Ovary (tissue), 7 donors: ENCODE measurements at regions not wholly inside any gene's neighbourhood (a gene's known extent, or its start where the extent isn't known, plus 50 kb on each side); places are given as distances from the start of the nearest gene placed in this dataset.
"Not testable (repeated sequence)": the region's sequence is repeated elsewhere in the genome, so short reads cannot be mapped to it uniquely, and the experiment has no call there.

Experiments used
- DNase-seq, 5 donors: peaks; one replicate each; pipeline ENCODE4 v3.0.0-alpha.2; 2019 to 2020
- H3K27ac ChIP-seq, 2 donors: fragments of 200-600 bp; one replicate each; pipeline versions ENCODE4 v1.5.1 to v1.8.0; 2019 to 2022
- H3K27me3 ChIP-seq: fragments of 200-600 bp; one replicate; pipeline ENCODE4 v1.8.0; 2022
- H3K36me3 ChIP-seq: fragments of 200-600 bp; sonication (generic); one replicate; pipeline ENCODE4 v1.5.1; 2019
- H3K4me1 ChIP-seq: one replicate; pipeline ENCODE4 v1.8.1; 2013; ENCODE audit warnings: mild to moderate bottlenecking, moderate library complexity; ENCODE audit not compliant: insufficient read depth
- H3K4me3 ChIP-seq: fragments of 200-600 bp; sonication (generic); one replicate; pipeline ENCODE4 v1.5.1; 2017
- H3K9me3 ChIP-seq, 2 donors: fragments of 200-600 bp in 1 of 2; sonication (generic) in 1 of 2; one replicate each; pipeline versions ENCODE4 v1.5.1 to v1.8.1; 2013 to 2019; ENCODE audit warnings: mild to moderate bottlenecking in 1 of 2, moderate library complexity in 1 of 2
- EP300 ChIP-seq: sonication (generic); formaldehyde crosslinking; IDR thresholded peaks from one replicate; pipeline ENCODE4 v1.6.1; 2017; ENCODE audit warnings: antibody characterized with exemption
- POLR2A ChIP-seq: fragments of 450-650 bp; IDR thresholded peaks from one replicate; pipeline ENCODE4 v1.6.1; 2017; ENCODE audit warnings: antibody characterized with exemption, mild to moderate bottlenecking, moderate library complexity
- WGBS, 3 donors: extraction: QIAGEN DNeasy Blood & Tissue Kit in 1 of 3; methylation state at CpG; one replicate each; pipeline versions ENCODE4 v1.1.5 to v1.1.7; 2013 to 2017; 5-methylcytosine and 5-hydroxymethylcytosine counted together
- intact Hi-C, 4 donors: fragments of 100-400 bp; cut with DNase I; formaldehyde crosslinking; loops; one replicate each; pipeline versions ENCODE4 v1.11.0 to v1.15.1; 2022 to 2023
- TF ChIP-seq, protein P1 (sequence below), 3 donors: fragments of 450-650 bp in 2 of 3; fragments of 200-600 bp in 1 of 3; IDR thresholded peaks; one replicate each; pipeline versions ENCODE4 v1.5.1 to v1.8.0; 2016 to 2022; ENCODE audit warnings: antibody characterized with exemption in 3 of 3, mild to moderate bottlenecking in 1 of 3
- donor health status: DM: no; HTN: no; CAD: no; lungs with moderate emphysema.
- donor health status: DM: no; HTN: no; CAD: no.
- donor health status: Bipolar disorder and iron deficiency.
- donor health status: DM: no; HTN: no; CAD: no.
- donor health status: DM: yes; HTN: yes; CAD: no.

DNA sequence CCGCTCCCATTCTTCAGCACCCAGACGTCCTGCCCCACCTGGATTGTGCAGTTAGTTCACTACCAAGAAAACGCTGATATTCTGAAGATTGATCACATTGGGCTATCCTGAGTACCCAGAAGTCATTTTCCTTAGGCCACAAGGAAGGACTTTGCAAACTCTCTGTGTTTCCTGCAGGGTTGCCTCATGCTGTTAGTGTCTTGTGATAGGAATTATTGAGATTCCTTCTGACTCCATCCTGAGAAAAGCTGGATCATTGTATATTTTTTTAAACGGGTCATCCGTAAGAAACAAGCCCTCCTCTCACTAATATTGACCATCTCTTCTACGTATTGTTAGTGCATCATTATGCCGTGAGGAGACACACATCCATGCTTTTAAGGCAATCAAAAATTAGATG is 96.0 kb upstream of the DAPK1 start:
- intact Hi-C loops: no loop called here
- TF ChIP-seq EP300 (no peak), POLR2A (no peak)
- TF ChIP-seq, protein P1, sequence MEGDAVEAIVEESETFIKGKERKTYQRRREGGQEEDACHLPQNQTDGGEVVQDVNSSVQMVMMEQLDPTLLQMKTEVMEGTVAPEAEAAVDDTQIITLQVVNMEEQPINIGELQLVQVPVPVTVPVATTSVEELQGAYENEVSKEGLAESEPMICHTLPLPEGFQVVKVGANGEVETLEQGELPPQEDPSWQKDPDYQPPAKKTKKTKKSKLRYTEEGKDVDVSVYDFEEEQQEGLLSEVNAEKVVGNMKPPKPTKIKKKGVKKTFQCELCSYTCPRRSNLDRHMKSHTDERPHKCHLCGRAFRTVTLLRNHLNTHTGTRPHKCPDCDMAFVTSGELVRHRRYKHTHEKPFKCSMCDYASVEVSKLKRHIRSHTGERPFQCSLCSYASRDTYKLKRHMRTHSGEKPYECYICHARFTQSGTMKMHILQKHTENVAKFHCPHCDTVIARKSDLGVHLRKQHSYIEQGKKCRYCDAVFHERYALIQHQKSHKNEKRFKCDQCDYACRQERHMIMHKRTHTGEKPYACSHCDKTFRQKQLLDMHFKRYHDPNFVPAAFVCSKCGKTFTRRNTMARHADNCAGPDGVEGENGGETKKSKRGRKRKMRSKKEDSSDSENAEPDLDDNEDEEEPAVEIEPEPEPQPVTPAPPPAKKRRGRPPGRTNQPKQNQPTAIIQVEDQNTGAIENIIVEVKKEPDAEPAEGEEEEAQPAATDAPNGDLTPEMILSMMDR (IDR thresholded peaks at IDR 0.05): no peak
- H3K27ac ChIP-seq: no peak overlapping the region
- DNase-seq: no peak
- no peaks in the 10 kb centered on the region for H3K9me3 ChIP-seq
- H3K4me3 ChIP-seq: no peak overlapping the region
- no peaks in the 10 kb centered on the region for H3K36me3 ChIP-seq
- WGBS, 3 donors: 89 to 91% (median 89%) methylated on average over 7 of the region's 7 CpGs
- H3K4me1 ChIP-seq: peaks cover 6% of the 10 kb centered on the region
- no peaks in the 10 kb centered on the region for H3K27me3 ChIP-seq

DNA sequence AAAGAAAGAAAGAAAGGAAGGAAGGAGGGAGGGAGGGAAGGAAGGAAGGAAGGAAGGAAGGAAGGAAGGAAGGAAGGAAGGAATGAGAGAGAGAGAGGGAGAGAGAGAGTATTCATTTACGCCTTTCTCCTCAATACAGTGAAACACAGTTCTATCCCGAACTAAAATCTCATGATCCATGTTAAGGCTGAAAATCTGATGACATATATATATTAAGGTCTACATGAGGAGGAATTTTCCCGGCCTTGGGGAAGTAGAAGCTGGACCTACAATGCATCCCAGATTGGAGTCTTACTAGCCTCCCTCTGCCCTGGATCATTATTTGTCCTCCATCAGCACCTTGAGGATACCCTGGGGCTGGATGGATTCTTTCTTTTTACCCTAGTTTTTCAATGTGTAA is 95.1 kb upstream of the DAPK1 start:
- no peaks in the 10 kb centered on the region for H3K36me3 ChIP-seq
- H3K27me3 ChIP-seq: no peaks in the 10 kb centered on the region
- no peaks in the 10 kb centered on the region for H3K9me3 ChIP-seq
- H3K4me1 ChIP-seq: peaks cover 6% of the 10 kb centered on the region
- 93 to 96% (median 95%) methylated on average over 3 of the region's 3 CpGs for WGBS, 3 donors
- H3K27ac ChIP-seq: no peak overlapping the region
- DNase-seq: no peak
- TF ChIP-seq POLR2A: no peak
- TF ChIP-seq, protein P1 (IDR thresholded peaks at IDR 0.05): no peak
- TF ChIP-seq EP300: no peak
- intact Hi-C loops: no loop called here
- no peak overlapping the region for H3K4me3 ChIP-seq

DNA sequence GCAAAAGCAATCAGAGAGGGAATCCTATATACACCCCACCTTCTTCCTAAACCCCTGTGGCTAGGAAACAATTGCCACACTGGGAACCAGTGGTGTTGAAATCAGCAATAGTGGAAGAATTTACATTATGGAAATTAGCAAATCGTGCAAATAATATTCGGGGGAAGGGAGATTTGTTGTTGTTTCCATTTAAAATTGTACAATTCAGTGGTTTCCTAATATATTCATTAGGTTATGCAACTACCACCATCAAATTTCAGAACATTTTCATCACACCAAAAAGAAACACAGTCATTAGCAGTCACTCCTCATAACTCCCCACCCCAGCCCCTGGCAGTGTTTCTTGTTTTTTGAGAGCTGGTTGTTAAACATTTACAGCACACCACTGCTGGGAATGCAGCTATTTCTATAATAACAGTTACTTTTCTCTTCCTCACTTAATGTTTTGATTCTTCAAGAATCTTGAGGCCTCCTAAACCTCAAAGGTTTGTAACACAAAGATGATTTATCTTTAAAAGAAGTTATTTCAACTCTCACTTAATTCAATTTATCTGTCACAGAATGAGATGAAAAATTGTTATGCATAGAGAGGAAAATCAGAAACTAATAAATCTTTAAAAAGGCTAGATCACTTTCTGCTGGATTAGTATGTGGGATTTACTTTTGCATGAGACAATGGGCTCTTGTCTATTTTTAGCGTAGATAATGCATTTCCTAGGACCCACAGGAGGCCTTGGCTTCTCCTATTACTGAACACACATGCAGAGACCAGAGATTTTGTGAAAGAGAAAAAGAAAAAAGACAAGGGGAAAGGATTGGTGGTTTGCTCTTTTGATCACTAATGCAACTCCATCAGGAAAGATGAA is 91.8 kb upstream of the DAPK1 start:
- Histone ChIP-seq H3K4me3 (no peak overlapping the region), H3K4me1 (peaks cover 6% of the 10 kb centered on the region), H3K9me3 (no peaks in the 10 kb centered on the region), H3K36me3 (no peaks in the 10 kb centered on the region), H3K27ac (no peak overlapping the region), H3K27me3 (no peaks in the 10 kb centered on the region)
- DNase-seq: peak in 2 of 5 donors; percentile 18 to 84
- intact Hi-C loops: no loop called here
- TF ChIP-seq, protein P1 (IDR thresholded peaks at IDR 0.05): no peak
- TF ChIP-seq POLR2A: no peak
- no peak for TF ChIP-seq EP300
- WGBS, 3 donors: 53 to 57% (median 56%) methylated on average over 3 of the region's 3 CpGs

DNA sequence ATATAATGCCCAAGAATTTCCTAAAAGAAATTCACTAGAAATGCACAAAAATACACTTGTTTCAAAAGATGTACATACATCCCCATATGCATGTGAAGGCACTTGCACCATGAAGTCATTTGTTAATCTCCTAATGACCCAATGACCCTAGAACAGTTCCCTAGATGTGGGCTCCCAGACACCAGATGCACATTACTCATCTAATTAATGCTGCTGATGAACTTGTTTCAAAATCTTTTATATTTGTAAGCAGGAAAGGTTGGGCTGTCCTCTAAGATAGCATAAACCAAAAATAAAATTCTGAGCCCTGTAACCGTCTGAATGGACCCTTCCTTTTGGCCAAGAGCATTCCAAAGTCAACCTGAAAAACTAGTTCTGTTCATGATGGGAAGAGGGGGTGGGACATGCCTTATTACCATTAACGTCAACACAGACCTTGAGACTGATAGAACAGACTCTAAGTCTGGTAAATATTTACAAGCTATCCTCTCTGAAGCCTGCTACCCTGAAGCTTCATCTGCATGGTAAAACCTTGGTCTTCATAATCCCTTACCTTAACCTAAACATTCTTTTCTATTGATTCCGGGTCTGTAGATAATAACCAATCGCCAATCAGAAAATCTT is 91.0 kb upstream of the DAPK1 start:
- DNase-seq: no peak
- 20 to 46% (median 26%) methylated on average over 4 of the region's 4 CpGs for WGBS, 3 donors
- Histone ChIP-seq H3K9me3 (no peaks in the 10 kb centered on the region), H3K36me3 (no peaks in the 10 kb centered on the region), H3K27ac (no peak overlapping the region), H3K4me1 (peaks cover 6% of the 10 kb centered on the region), H3K4me3 (no peak overlapping the region), H3K27me3 (no peaks in the 10 kb centered on the region)
- TF ChIP-seq, protein P1 (IDR thresholded peaks at IDR 0.05): no peak
- no peak for TF ChIP-seq POLR2A
- TF ChIP-seq EP300: no peak
- intact Hi-C loops: no loop called here

DNA sequence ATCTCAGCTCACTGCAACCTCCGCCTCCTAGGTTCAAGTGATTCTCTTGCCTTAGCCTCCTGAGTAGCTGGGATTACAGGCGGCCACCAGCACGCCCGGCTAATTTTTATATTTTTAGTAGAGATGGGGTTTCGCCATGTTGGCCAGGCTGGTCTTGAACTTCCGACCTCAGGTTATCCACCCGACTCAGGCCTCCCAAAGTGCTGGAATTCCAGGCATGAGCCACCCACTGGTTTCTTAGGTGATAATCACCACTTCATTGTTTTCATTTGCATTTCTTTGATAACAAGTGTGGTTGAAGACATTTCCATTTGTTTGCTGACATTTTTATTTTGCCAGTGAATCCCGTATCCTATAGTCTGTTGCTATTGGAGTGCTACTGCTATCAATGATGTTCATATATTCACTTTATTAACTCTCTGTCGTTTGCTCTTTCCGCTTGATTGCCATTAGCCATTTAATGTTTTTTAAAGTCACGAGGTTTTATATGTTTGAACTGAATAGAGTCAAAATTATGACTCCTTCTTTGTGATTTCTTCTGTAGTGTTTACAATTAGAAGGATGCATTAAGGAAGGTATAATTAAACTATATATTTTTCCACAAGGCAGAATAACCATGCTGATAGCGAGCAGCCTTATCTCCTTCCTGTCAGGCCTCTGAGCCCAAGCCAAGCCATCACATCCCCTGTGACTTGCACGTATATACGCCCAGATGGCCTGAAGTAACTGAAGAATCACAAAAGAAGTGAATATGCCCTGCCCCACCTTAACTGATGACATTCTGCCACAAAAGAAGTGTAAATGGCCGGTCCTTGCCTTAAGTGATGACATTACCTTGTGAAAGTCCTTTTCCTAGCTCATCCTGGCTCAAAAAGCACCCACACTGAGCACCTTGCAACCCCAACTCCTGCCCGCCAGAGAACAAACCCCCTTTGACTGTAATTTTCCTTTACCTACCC is 87.3 kb upstream of the DAPK1 start:
- H3K36me3 ChIP-seq, H3K4me1 ChIP-seq, H3K9me3 ChIP-seq, H3K27me3 ChIP-seq, intact Hi-C loops, H3K27ac ChIP-seq, DNase-seq, H3K4me3 ChIP-seq: not testable (repeated sequence)
- 64 to 75% (median 71%) methylated on average over 16 of the region's 16 CpGs for WGBS, 3 donors
